ENCODE measurements at regions not wholly inside any gene's neighbourhood (a gene's known extent, or its start where the extent isn't known, plus 50 kb on each side); places are given as distances from the start of the nearest gene placed in this dataset.
"Not testable (repeated sequence)": the region's sequence is repeated elsewhere in the genome, so short reads cannot be mapped to it uniquely, and the experiment has no call there.

DNA sequence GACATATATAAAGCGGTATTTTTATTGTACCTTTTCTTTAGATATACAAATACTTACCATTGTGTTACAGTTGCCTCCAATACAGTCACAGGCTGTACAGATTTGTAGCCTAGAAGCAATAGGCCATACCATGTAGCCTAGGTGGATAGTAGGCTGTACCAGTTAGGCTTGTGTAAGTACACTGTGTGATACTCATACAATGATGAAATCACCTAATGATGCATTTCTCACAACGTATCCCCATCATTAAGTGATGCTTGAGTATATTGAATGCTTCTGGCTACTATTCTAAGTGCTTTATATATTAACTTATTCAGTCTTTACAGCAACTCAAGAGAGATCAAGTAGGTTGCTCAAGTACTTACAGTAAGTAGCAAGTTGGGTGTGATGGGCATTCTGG is 71.6 kb upstream of the AGTPBP1 start:
- TF ChIP-seq POLR2AphosphoS5, CTCF (IDR thresholded peaks at IDR 0.05): not testable (repeated sequence)

Measured in prostate gland (tissue), 2 donors.